NAMALWA (cell line): ENCODE measurements at regions not wholly inside any gene's neighbourhood (a gene's known extent, or its start where the extent isn't known, plus 50 kb on each side); places are given as distances from the start of the nearest gene placed in this dataset.
A peak's percentile ranks its signal among the peaks of the same experiment; 100 is the strongest.
"Not testable (repeated sequence)": the region's sequence is repeated elsewhere in the genome, so short reads cannot be mapped to it uniquely, and the experiment has no call there.

Experiments used
- DNase-seq: peaks from one replicate; pipeline ENCODE4 v3.0.0-alpha.2; 2015; ENCODE audit warnings: low spot score

DNA sequence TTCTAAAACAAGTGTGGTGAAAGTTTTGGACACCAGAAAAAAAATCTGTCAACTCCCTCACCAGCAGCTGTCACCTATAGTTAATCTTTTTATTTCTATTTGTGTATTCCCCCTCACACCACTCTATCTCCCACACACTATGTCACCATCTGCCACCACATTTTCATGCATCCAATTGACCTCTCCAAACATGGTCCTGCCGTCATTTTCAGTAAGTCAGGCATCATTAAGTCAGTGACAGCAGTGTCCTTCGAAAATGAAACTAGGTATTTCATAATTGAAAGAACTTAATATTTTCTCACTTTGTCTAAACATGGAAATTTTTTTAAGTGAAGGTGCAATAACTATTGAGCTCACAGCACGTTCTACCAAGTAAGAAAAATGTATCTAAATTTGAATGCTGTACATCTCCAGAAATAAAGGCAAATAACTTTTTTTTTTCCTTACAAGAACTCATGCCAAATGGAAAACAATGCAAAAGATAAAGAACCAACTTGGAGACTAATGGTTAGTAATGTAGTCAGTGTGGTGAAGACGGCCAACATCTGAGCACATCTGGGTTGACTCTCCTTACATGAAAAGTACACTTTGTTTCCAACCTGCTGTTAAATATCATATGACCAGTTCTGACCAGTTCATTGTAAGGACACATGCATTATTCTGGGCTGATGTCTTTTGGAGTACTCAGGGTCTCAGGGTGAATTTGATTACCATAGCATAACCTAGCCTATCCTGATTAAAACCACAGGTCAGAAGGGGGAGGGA lies 623.3 kb upstream of the MANEA start:
- no peak for DNase-seq

DNA sequence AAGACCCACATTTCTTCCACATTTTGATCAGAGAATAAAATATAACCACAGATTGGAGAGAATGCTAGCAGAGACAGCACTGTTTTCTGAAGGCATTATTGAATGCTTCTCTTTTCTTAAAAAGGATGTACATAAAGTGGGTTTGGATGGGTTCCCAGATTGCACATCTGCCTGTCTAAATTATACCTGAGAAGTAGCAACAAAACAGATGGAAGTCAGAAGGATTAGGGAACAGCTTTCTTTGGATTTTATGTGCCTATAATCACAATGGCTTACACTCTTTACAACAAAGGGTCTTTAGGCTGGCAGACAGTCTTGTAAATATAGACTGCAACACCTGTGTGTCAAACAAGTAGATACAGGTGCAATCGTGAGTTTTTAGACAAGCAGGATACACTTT lies 622.2 kb upstream of the MANEA start:
- no peak for DNase-seq

DNA sequence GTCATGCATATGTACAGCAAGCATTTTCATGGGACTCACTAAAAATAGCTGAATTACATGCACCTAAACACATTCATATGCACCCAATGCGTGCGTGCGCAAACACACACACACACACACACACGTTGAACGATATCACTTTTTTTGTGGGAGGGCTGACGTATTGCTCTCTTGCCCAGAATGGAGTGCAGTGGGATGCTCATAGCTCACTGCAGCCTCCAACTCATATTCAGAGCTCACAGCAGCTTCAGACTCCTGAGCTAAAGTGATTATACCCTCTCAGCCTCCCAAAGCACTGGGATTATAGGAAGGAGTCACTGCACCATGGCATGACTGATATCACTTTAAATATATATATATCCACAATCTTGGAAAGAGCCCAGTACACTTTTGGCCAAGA lies 620.4 kb upstream of the MANEA start:
- DNase-seq = no peak

DNA sequence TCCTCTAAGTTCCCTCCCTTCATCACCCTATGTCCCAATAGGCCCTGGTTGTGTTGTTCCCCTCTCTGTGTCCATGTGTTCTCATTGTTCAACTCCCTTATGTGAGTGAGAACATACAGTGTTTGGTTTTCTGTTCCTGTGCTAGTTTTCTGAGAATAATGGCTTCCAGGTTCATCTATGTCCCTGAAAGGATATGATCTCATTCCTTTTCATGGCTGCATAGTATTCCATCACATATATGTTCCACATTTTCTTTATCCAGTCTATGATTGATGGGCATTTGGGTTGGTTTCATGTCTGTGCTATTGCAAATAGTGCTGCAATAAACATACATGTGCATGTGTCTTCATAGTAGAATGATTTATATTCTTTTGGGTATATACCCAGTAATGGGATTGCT lies 612.6 kb upstream of the MANEA start:
- DNase-seq = not testable (repeated sequence)

DNA sequence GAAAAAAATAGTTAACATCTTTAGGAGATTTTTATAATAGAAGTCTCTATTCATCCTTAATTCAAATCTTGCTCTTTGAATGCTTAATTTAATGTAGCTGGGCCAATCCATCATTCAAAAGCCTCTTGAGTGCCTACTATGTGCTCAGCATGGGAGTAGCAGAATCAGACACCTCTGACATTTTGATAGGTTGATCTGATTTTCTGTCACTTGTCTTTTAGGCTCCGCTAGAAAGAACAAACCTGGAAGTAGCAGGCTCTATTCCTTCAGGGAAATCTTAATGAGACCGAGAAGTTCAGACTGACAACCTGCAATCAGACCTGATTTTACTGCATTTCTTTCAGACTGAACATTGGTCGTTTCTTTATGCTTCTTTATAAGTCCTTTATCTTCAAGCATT lies 588.6 kb upstream of the MANEA start:
- no peak for DNase-seq

DNA sequence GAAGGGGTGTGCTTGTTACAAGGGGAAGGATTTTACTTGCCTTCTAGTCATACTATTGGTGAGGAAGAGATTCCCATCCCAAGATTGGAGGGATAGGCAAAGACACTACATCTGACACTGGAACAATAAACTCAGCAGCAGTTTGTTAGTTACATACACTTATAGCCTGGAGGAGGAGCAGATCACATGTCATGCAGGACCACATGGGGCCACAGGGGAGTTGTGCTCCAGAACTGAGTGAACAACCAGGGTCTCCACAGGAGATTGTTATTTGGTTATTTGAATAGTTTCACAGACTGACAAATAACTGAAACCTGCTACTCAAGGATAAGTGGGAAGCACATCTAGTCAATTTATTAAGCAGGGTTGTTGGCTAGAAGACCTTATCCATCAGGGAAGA lies 559.4 kb upstream of the MANEA start:
- DNase-seq = peak; percentile 3
